HG03565 (cell line): ENCODE measurements at regions not wholly inside any gene's neighbourhood (a gene's known extent, or its start where the extent isn't known, plus 50 kb on each side); places are given as distances from the start of the nearest gene placed in this dataset.

ENCODE experiments used
- ATAC-seq: cut with Tn5 transposase; IDR thresholded peaks from one replicate; pipeline ENCODE4 v1.9.1; 2021; ENCODE audit warnings: mild to moderate bottlenecking, moderate library complexity; ENCODE audit not compliant: unreplicated experiment

- ATAC-seq, result no peak
Observed at GRCh38 chr6:119483908-119484307, 134.3 kb upstream of the MAN1A1 start.

- ATAC-seq, result no peak
Observed at GRCh38 chr6:119482850-119483285, 133.3 kb upstream of the MAN1A1 start.

- ATAC-seq, result no peak
Observed at GRCh38 chr6:119481976-119482375, 132.4 kb upstream of the MAN1A1 start.

- ATAC-seq, result no peak
Observed at GRCh38 chr6:119480961-119481497, 131.5 kb upstream of the MAN1A1 start.

- no peak for ATAC-seq
Observed at GRCh38 chr6:119479860-119480655, 130.5 kb upstream of the MAN1A1 start.

GRCh38 chr6:119476554-119476953, 127.0 kb upstream of the MAN1A1 start:
- ATAC-seq, result peak; percentile 87

GRCh38 chr6:119476024-119476423, 126.5 kb upstream of the MAN1A1 start:
- no peak for ATAC-seq

GRCh38 chr6:119470893-119471542, 121.5 kb upstream of the MAN1A1 start:
- ATAC-seq, result no peak

- no peak for ATAC-seq
Observed at GRCh38 chr6:119467488-119468081, 118.0 kb upstream of the MAN1A1 start.

GRCh38 chr6:119466226-119466625, 116.7 kb upstream of the MAN1A1 start:
- ATAC-seq, result no peak

GRCh38 chr6:119463081-119463626, 113.6 kb upstream of the MAN1A1 start:
- ATAC-seq, result peak; percentile 81

- ATAC-seq, result no peak
Observed at GRCh38 chr6:119461187-119461586, 111.6 kb upstream of the MAN1A1 start.

GRCh38 chr6:119459207-119459974, 109.8 kb upstream of the MAN1A1 start:
- peak; percentile 73 for ATAC-seq

- no peak for ATAC-seq
Observed at GRCh38 chr6:119454714-119455113, 105.2 kb upstream of the MAN1A1 start.

- no peak for ATAC-seq
Observed at GRCh38 chr6:119453242-119454200, 104.0 kb upstream of the MAN1A1 start.

GRCh38 chr6:119449331-119450156, 100.0 kb upstream of the MAN1A1 start:
- ATAC-seq, result no peak

GRCh38 chr6:119447921-119448320, 98.4 kb upstream of the MAN1A1 start:
- no peak for ATAC-seq

- no peak for ATAC-seq
Observed at GRCh38 chr6:119446609-119447008, 97.0 kb upstream of the MAN1A1 start.

- no peak for ATAC-seq
Observed at GRCh38 chr6:119446115-119446554, 96.6 kb upstream of the MAN1A1 start.
